HG02588 (cell line): ENCODE measurements at regions not wholly inside any gene's neighbourhood (a gene's known extent, or its start where the extent isn't known, plus 50 kb on each side); places are given as distances from the start of the nearest gene placed in this dataset.

Experiments
- ATAC-seq: cut with Tn5 transposase; IDR thresholded peaks from one replicate; pipeline ENCODE4 v1.9.1; 2021; ENCODE audit warnings: mild to moderate bottlenecking, moderate library complexity; ENCODE audit not compliant: unreplicated experiment

- ATAC-seq: no peak
Observed at GRCh38 chr1:232556351-232556750, 73.6 kb downstream of the SIPA1L2 start.

- no peak for ATAC-seq
Observed at GRCh38 chr1:232555494-232556210, 74.3 kb downstream of the SIPA1L2 start.

- ATAC-seq: no peak
Observed at GRCh38 chr1:232554409-232554808, 75.5 kb downstream of the SIPA1L2 start.

- ATAC-seq: no peak
Observed at GRCh38 chr1:232553809-232554208, 76.1 kb downstream of the SIPA1L2 start.

GRCh38 chr1:232553050-232553754 lies 76.7 kb downstream of the SIPA1L2 start:
- no peak for ATAC-seq

GRCh38 chr1:232551386-232551785 lies 78.5 kb downstream of the SIPA1L2 start:
- ATAC-seq: no peak

GRCh38 chr1:232550007-232550406 lies 79.9 kb downstream of the SIPA1L2 start:
- ATAC-seq: no peak

- no peak for ATAC-seq
Observed at GRCh38 chr1:232548691-232549090, 81.2 kb downstream of the SIPA1L2 start.

- no peak for ATAC-seq
Observed at GRCh38 chr1:232547938-232548484, 81.9 kb downstream of the SIPA1L2 start.

GRCh38 chr1:232542633-232543593 lies 87.0 kb downstream of the SIPA1L2 start:
- ATAC-seq: no peak

- no peak for ATAC-seq
Observed at GRCh38 chr1:232538943-232539302, 91.0 kb downstream of the SIPA1L2 start.

- ATAC-seq: no peak
Observed at GRCh38 chr1:232538224-232538942, 91.5 kb downstream of the SIPA1L2 start.

- no peak for ATAC-seq
Observed at GRCh38 chr1:232534552-232535517, 95.1 kb downstream of the SIPA1L2 start.

GRCh38 chr1:232533328-232533727 lies 96.6 kb downstream of the SIPA1L2 start:
- ATAC-seq: no peak

GRCh38 chr1:232532901-232533300 lies 97.0 kb downstream of the SIPA1L2 start:
- no peak for ATAC-seq

- ATAC-seq: no peak
Observed at GRCh38 chr1:232531291-232531690, 98.6 kb downstream of the SIPA1L2 start.

GRCh38 chr1:232529747-232530146 lies 100.2 kb downstream of the SIPA1L2 start:
- no peak for ATAC-seq

- no peak for ATAC-seq
Observed at GRCh38 chr1:232528472-232529089, 101.4 kb downstream of the SIPA1L2 start.

GRCh38 chr1:232524056-232524455 lies 105.9 kb downstream of the SIPA1L2 start:
- ATAC-seq: no peak
